MM.1S (cell line): ENCODE measurements at regions not wholly inside any gene's neighbourhood (a gene's known extent, or its start where the extent isn't known, plus 50 kb on each side); places are given as distances from the start of the nearest gene placed in this dataset.

ENCODE experiments used
- DNase-seq: peaks from one replicate; pipeline ENCODE4 v3.0.0-alpha.2; 2015
- H2AFZ ChIP-seq: fragments of 300-600 bp; sonication (generic); 2 replicates; pipeline ENCODE4 v1.6.0; 2016; ENCODE audit warnings: antibody characterized with exemption, low read length
- H3F3A ChIP-seq: fragments of 300-600 bp; sonication (generic); 2 replicates; pipeline ENCODE4 v1.6.1; 2016; ENCODE audit warnings: mild to moderate bottlenecking, antibody characterized with exemption, low read length, moderate library complexity, mixed read lengths; ENCODE audit not compliant: insufficient read depth
- H3K27ac ChIP-seq: fragments of 300-600 bp; sonication (generic); 2 replicates; pipeline ENCODE4 v1.5.1; 2016; ENCODE audit warnings: mild to moderate bottlenecking, low read length
- H3K27me3 ChIP-seq: fragments of 300-600 bp; sonication (generic); replicated peaks from 2 replicates; pipeline ENCODE4 v1.6.0; 2016; ENCODE audit warnings: low read length; ENCODE audit not compliant: insufficient read depth
- H3K36me3 ChIP-seq: fragments of 300-600 bp; sonication (generic); replicated peaks from 2 replicates; pipeline ENCODE4 v1.6.1; 2016; ENCODE audit warnings: mild to moderate bottlenecking, low read length, mixed read lengths; ENCODE audit not compliant: insufficient read depth
- H3K4me1 ChIP-seq: fragments of 300-600 bp; sonication (generic); 2 replicates; pipeline ENCODE4 v1.6.1; 2016; ENCODE audit warnings: low read length, mixed read lengths
- H3K4me2 ChIP-seq: fragments of 300-600 bp; sonication (generic); 2 replicates; pipeline ENCODE4 v1.6.0; 2016; ENCODE audit warnings: low read depth, low read length
- H3K4me3 ChIP-seq: fragments of 300-600 bp; sonication (generic); 2 replicates; pipeline ENCODE4 v1.5.1; 2016; ENCODE audit warnings: low read length, mixed read lengths
- H3K79me2 ChIP-seq: fragments of 300-600 bp; sonication (generic); 2 replicates; pipeline ENCODE4 v1.6.1; 2016; ENCODE audit warnings: mixed run types, low read length, mixed read lengths
- H3K9ac ChIP-seq: fragments of 300-600 bp; sonication (generic); 2 replicates; pipeline ENCODE4 v1.6.1; 2016; ENCODE audit warnings: low read length, mixed read lengths
- H3K9me2 ChIP-seq: fragments of 300-600 bp; sonication (generic); replicated peaks from 2 replicates; pipeline ENCODE4 v1.6.1; 2016; ENCODE audit warnings: mild to moderate bottlenecking, low read length, mixed read lengths; ENCODE audit not compliant: insufficient read depth
- H3K9me3 ChIP-seq: fragments of 300-600 bp; sonication (generic); replicated peaks from 2 replicates; pipeline ENCODE4 v1.6.1; 2016; ENCODE audit warnings: mild to moderate bottlenecking, low read length, mixed read lengths; ENCODE audit not compliant: insufficient read depth
- H4K20me1 ChIP-seq: fragments of 300-600 bp; sonication (generic); 2 replicates; pipeline ENCODE4 v1.6.1; 2016; ENCODE audit warnings: mild to moderate bottlenecking, low read length, moderate library complexity, mixed read lengths; ENCODE audit not compliant: insufficient read depth
- EZH2 ChIP-seq: fragments of 300-600 bp; sonication (generic); optimal IDR thresholded peaks from 2 replicates; pipeline ENCODE3; 2017; ENCODE audit warnings: low read depth, mild to moderate bottlenecking, antibody characterized with exemption, low read length, mixed read lengths
- EZH2phosphoT487 ChIP-seq: fragments of 300-600 bp; sonication (generic); IDR thresholded peaks from 2 replicates; pipeline ENCODE4 v1.6.1; 2018; ENCODE audit warnings: antibody characterized with exemption, low read length
- TF ChIP-seq, protein P1 (sequence below): fragments of 300-600 bp; sonication (generic); IDR thresholded peaks from 2 replicates; pipeline ENCODE4 v1.5.1; 2016; ENCODE audit warnings: antibody characterized with exemption, low read length, mixed read lengths

- Histone ChIP-seq H3K27me3 (no peaks in the 10 kb centered on the region), H2AFZ (no peak overlapping the region), H3K36me3 (no peaks in the 10 kb centered on the region), H3F3A (no peaks in the 10 kb centered on the region; the same call in 1 of the 2 replicates), H4K20me1 (no peaks in the 10 kb centered on the region), H3K9me2 (no peaks in the 10 kb centered on the region), H3K4me1 (no peaks in the 10 kb centered on the region), H3K9ac (no peak overlapping the region), H3K27ac (no peak overlapping the region), H3K79me2 (no peaks in the 10 kb centered on the region), H3K9me3 (no peaks in the 10 kb centered on the region), H3K4me2 (no peak overlapping the region), H3K4me3 (no peak overlapping the region)
- no peak for DNase-seq
- no peak for TF ChIP-seq EZH2
- TF ChIP-seq, protein P1, sequence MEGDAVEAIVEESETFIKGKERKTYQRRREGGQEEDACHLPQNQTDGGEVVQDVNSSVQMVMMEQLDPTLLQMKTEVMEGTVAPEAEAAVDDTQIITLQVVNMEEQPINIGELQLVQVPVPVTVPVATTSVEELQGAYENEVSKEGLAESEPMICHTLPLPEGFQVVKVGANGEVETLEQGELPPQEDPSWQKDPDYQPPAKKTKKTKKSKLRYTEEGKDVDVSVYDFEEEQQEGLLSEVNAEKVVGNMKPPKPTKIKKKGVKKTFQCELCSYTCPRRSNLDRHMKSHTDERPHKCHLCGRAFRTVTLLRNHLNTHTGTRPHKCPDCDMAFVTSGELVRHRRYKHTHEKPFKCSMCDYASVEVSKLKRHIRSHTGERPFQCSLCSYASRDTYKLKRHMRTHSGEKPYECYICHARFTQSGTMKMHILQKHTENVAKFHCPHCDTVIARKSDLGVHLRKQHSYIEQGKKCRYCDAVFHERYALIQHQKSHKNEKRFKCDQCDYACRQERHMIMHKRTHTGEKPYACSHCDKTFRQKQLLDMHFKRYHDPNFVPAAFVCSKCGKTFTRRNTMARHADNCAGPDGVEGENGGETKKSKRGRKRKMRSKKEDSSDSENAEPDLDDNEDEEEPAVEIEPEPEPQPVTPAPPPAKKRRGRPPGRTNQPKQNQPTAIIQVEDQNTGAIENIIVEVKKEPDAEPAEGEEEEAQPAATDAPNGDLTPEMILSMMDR: no peak
- no peak for TF ChIP-seq EZH2phosphoT487
Measured at GRCh38 chr6:105553171-105553570, 150.3 kb upstream of the PREP start.

DNA sequence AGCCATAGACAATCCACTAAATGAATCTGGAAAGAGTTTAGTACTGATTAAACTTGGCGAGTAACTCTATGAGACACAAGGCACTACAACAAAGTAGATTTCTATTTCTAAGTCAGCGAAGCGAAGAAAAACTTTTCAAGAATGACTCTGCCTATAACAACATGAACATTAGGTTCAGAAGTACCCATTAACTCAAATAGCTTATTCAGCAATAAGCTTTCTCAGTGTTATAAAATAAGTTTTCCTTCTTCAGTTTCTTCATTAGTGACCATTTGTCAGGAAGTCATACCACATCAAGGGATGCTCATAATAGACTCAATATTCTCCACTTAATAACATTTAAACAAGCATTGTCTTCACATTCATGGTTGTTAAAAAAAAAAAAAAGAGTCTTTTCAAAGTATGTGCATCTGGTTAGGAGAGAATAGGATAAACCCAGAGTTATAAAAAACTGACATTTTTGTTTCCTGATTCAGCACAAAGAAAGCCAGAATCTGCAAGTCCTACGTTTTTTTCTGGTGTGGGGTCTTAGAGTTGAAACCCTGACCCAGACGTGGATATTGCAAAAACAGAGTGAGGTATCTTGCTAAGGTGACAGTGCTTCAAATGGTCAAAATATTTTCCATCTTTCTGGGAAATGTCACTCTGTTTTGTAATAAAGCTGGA is 148.2 kb upstream of the PREP start:
- no peaks in the 10 kb centered on the region for H3K9me2 ChIP-seq
- no peak overlapping the region for H3K4me3 ChIP-seq
- no peak overlapping the region for H3K4me2 ChIP-seq
- H4K20me1 ChIP-seq: no peaks in the 10 kb centered on the region
- no peaks in the 10 kb centered on the region; the same call in 1 of the 2 replicates for H3F3A ChIP-seq
- no peaks in the 10 kb centered on the region for H3K36me3 ChIP-seq
- no peak overlapping the region for H3K27ac ChIP-seq
- no peak overlapping the region for H2AFZ ChIP-seq
- H3K9ac ChIP-seq: no peak overlapping the region
- H3K27me3 ChIP-seq: no peaks in the 10 kb centered on the region
- H3K4me1 ChIP-seq: no peaks in the 10 kb centered on the region
- no peak for TF ChIP-seq EZH2phosphoT487
- TF ChIP-seq, protein P1: no peak
- no peak for TF ChIP-seq EZH2
- no peaks in the 10 kb centered on the region for H3K79me2 ChIP-seq
- DNase-seq: no peak
- no peaks in the 10 kb centered on the region for H3K9me3 ChIP-seq

DNA sequence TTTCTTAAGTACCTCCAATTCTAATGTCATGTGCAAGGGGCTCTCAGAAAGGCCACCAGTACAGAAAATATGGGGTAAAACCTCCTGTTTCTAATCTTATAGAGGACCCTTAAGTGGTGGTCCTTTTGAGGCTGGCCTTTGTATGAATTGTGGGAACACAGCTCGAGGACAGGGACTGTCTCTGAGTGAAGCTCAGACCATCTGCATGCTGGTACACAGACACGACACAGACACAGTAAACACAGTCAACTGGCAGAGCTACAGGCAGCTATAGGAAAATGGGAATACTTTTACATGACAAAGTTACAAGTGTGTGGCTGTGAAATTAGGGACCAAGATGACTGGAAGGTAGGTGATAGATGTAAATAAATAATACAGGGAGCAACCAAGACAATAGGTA is 143.9 kb upstream of the PREP start:
- Histone ChIP-seq H3K27me3 (no peaks in the 10 kb centered on the region), H3K79me2 (no peaks in the 10 kb centered on the region), H2AFZ (no peak overlapping the region), H3K36me3 (no peaks in the 10 kb centered on the region), H3K9me2 (no peaks in the 10 kb centered on the region), H3K4me1 (no peaks in the 10 kb centered on the region), H4K20me1 (no peaks in the 10 kb centered on the region), H3F3A (no peaks in the 10 kb centered on the region), H3K4me2 (no peak overlapping the region), H3K9ac (no peak overlapping the region), H3K4me3 (no peak overlapping the region), H3K9me3 (no peaks in the 10 kb centered on the region), H3K27ac (no peak overlapping the region)
- TF ChIP-seq, protein P1: no peak
- no peak for TF ChIP-seq EZH2
- no peak for TF ChIP-seq EZH2phosphoT487
- DNase-seq: no peak
